ENCODE measurements at regions not wholly inside any gene's neighbourhood (a gene's known extent, or its start where the extent isn't known, plus 50 kb on each side); places are given as distances from the start of the nearest gene placed in this dataset.

GRCh38 chr6:168231393-168231957 lies 88.1 kb downstream of the DACT2 start:
- TF ChIP-seq EGR1 (IDR thresholded peaks at IDR 0.05), result no peak
- TF ChIP-seq USF1 (IDR thresholded peaks at IDR 0.05), result no peak
- TF ChIP-seq ZBTB7A (IDR thresholded peaks at IDR 0.05; ENCODE audit: low read depth), result no peak
- no peak for TF ChIP-seq REST (IDR thresholded peaks at IDR 0.05; ENCODE audit: low read depth)

GRCh38 chr6:168229368-168229752 lies 90.2 kb downstream of the DACT2 start:
- TF ChIP-seq EP300 (IDR thresholded peaks at IDR 0.05; ENCODE audit: borderline replicate concordance), result no peak
- TF ChIP-seq RAD21 (IDR thresholded peaks at IDR 0.05; ENCODE audit: low read depth), result no peak
- no peak for TF ChIP-seq TAF1 (IDR thresholded peaks at IDR 0.05; ENCODE audit: low read depth)
- no peak for TF ChIP-seq YY1 (IDR thresholded peaks at IDR 0.05; ENCODE audit: low read depth)
- TF ChIP-seq USF1 (IDR thresholded peaks at IDR 0.05), result no peak

GRCh38 chr6:168228676-168229367 lies 90.8 kb downstream of the DACT2 start:
- TF ChIP-seq CEBPB (IDR thresholded peaks at IDR 0.05), result no peak

- no peak for TF ChIP-seq TEAD4 (IDR thresholded peaks at IDR 0.05)
Observed at GRCh38 chr6:168227840-168228239, 91.7 kb downstream of the DACT2 start.

- TF ChIP-seq TAF1 (IDR thresholded peaks at IDR 0.05; ENCODE audit: low read depth), result no peak
- TF ChIP-seq ZBTB7A (IDR thresholded peaks at IDR 0.05; ENCODE audit: low read depth), result no peak
- TF ChIP-seq EP300 (IDR thresholded peaks at IDR 0.05; ENCODE audit: borderline replicate concordance), result no peak
- TF ChIP-seq TCF12 (IDR thresholded peaks at IDR 0.05; ENCODE audit: low read depth), result no peak
Observed at GRCh38 chr6:168226902-168227318, 92.7 kb downstream of the DACT2 start.

GRCh38 chr6:168226061-168226752 lies 93.4 kb downstream of the DACT2 start:
- no peak for TF ChIP-seq YY1 (IDR thresholded peaks at IDR 0.05; ENCODE audit: low read depth)
- no peak for TF ChIP-seq TAF1 (IDR thresholded peaks at IDR 0.05; ENCODE audit: low read depth)
- no peak for TF ChIP-seq TCF12 (IDR thresholded peaks at IDR 0.05; ENCODE audit: low read depth)
- no peak for TF ChIP-seq TEAD4 (IDR thresholded peaks at IDR 0.05)
- no peak for TF ChIP-seq RAD21 (IDR thresholded peaks at IDR 0.05; ENCODE audit: low read depth)
- TF ChIP-seq EP300 (IDR thresholded peaks at IDR 0.05; ENCODE audit: borderline replicate concordance), result no peak
- no peak for TF ChIP-seq EGR1 (IDR thresholded peaks at IDR 0.05)
- no peak for TF ChIP-seq ZBTB7A (IDR thresholded peaks at IDR 0.05; ENCODE audit: low read depth)
- no peak for TF ChIP-seq NFIC (IDR thresholded peaks at IDR 0.05)
- no peak for TF ChIP-seq FOXM1 (IDR thresholded peaks at IDR 0.05; ENCODE audit: borderline replicate concordance, low read depth)
- no peak for TF ChIP-seq MAX (IDR thresholded peaks at IDR 0.05)

GRCh38 chr6:168225471-168225911 lies 94.1 kb downstream of the DACT2 start:
- no peak for TF ChIP-seq FOXM1 (IDR thresholded peaks at IDR 0.05; ENCODE audit: borderline replicate concordance, low read depth)
- TF ChIP-seq RAD21 (IDR thresholded peaks at IDR 0.05; ENCODE audit: low read depth), result no peak
- no peak for TF ChIP-seq CREB1 (IDR thresholded peaks at IDR 0.05; ENCODE audit: low read depth)
- no peak for TF ChIP-seq EGR1 (IDR thresholded peaks at IDR 0.05)
- no peak for TF ChIP-seq YY1 (IDR thresholded peaks at IDR 0.05; ENCODE audit: low read depth)
- no peak for TF ChIP-seq REST (IDR thresholded peaks at IDR 0.05; ENCODE audit: low read depth)
- no peak for TF ChIP-seq EP300 (IDR thresholded peaks at IDR 0.05; ENCODE audit: borderline replicate concordance)
- TF ChIP-seq ZBTB7A (IDR thresholded peaks at IDR 0.05; ENCODE audit: low read depth), result no peak
- no peak for TF ChIP-seq TEAD4 (IDR thresholded peaks at IDR 0.05)
- TF ChIP-seq USF1 (IDR thresholded peaks at IDR 0.05), result no peak
- no peak for TF ChIP-seq MAX (IDR thresholded peaks at IDR 0.05)
- no peak for TF ChIP-seq TAF1 (IDR thresholded peaks at IDR 0.05; ENCODE audit: low read depth)
- TF ChIP-seq NFIC (IDR thresholded peaks at IDR 0.05), result no peak
- no peak for TF ChIP-seq CEBPB (IDR thresholded peaks at IDR 0.05)
- no peak for TF ChIP-seq TCF12 (IDR thresholded peaks at IDR 0.05; ENCODE audit: low read depth)

All from Ishikawa (cell line).